ENCODE measurements at regions not wholly inside any gene's neighbourhood (a gene's known extent, or its start where the extent isn't known, plus 50 kb on each side); places are given as distances from the start of the nearest gene placed in this dataset.

DNA sequence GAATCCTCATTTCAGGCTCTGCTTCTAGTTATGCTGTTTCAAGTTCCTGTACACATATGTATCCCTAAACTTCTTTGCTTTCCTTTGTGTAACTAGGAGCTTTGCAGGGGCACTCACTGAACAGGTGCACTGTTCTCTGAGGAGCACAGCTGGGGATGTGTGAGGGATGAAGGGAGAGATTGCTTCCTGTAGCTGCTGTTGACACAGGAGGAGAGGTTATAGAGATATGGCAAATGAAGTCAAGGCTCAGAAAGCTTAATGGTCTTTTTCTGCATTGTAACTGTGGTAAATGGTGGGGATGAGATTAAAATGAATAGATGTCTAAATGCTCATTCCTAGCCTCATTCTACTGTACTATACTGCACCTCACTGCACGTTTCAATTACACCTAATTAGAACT lies 454.3 kb downstream of the BTBD3 start:
- DNase-seq (ENCODE audit: low spot score): no peak

DNA sequence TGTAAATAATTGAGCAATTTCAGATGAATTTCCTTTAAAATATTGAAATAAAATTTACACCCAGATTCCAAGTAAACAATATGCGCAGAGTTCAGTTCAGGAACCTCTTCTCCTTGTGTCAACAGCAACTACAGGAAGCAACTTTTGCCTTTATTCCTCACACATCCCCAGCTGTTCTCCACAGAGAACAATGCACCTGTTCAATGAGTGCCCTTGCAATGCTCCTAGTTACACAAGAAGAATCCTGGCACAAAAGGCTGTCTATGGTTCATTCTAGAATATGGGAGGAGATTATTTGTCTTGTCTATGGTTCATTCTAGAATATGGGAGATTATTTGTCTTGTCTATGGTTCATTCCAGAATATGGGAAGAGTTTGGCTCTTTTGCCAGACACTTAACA lies 454.9 kb downstream of the BTBD3 start:
- DNase-seq (ENCODE audit: low spot score): no peak

- DNase-seq (ENCODE audit: low spot score): no peak
These were observed 458.3 kb downstream of the BTBD3 start for GRCh38 chr20:12375967-12376366.

DNA sequence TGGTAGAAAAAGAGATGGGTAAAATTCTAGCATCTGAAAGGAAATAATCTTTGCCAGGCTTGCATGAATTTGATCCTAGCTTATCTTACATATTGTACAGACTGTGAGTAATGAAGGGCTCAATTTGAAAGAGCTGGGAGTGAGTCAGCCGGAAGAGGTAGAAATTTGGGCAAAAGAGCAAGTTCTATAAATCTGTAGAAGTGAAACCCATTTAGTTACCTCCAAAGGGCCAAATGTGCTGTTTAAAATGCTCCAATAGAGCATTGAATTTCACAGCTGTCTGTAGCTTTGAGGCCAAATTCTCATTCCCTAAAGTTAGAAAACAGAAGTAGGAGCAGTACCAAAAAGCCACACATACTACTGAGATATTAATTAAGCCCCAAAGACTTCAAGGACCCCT lies 466.1 kb downstream of the BTBD3 start:
- no peak for DNase-seq (ENCODE audit: low spot score)

DNA sequence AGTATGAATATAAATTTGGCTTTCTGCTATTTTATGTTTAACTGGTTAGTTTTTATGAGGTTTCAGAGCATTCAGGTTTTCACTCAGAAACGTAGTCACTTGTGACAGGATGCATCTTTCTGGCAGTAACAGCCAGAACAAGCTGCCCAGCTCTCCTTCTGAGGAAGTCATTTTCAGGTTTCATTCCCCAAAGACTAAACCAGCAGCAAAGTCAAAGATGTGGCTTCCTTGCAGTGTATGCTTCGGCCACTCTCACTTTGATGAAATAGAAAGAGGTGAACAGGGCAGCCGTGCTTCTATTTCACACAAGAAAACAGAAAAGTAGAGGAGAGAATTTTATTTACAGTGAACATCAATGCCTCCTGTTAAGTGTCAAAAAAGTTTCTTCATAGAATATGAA lies 469.1 kb downstream of the BTBD3 start:
- no peak for DNase-seq (ENCODE audit: low spot score)

- no peak for DNase-seq (ENCODE audit: low spot score)
These were observed 473.4 kb downstream of the BTBD3 start for GRCh38 chr20:12391099-12391498.

- peak; percentile 9 for DNase-seq (ENCODE audit: low spot score)
These were observed 477.1 kb downstream of the BTBD3 start for GRCh38 chr20:12394786-12395185.

- DNase-seq (ENCODE audit: low spot score): no peak
These were observed 477.7 kb downstream of the BTBD3 start for GRCh38 chr20:12395353-12395752.

DNA sequence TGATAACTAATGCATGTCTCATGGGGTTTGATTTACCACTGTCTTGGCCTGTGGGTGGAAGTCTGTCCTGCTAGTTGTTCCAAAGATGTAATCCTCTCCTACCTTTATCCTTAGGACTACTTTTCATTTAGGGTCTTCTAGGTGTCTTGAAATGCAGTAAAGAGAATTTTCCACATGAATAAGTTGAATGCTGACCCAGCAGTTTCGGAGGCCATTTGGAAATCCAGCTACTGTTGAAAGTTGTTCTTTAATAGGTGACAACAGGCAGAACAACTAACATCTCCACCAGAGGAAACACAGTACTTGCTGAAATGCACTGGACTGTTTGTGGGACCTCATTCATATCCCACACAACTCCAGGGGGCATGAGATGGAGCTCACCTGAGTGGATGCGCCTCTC lies 478.1 kb downstream of the BTBD3 start:
- no peak for DNase-seq (ENCODE audit: low spot score)

- DNase-seq (ENCODE audit: low spot score): no peak
These were observed 481.6 kb downstream of the BTBD3 start for GRCh38 chr20:12399110-12399836.

DNA sequence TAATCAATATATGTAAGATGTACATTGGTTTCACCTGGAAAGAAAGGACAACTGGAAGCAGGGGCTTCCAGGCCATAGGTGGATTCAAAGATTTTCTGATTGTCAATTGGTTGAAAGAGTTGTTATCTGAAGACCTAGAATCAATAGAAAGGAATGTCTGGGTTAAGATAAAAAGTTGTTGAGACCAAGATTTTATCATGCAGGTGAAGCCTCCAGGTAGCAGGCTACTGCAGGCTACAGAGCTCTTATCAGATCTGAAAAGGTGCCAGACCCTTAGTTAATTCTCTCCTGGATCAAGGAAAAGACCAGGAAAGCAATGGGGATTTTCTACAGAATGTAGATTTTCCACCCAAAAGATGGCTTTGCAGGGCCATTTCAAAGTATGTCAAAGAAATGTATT lies 487.2 kb downstream of the BTBD3 start:
- DNase-seq (ENCODE audit: low spot score): no peak

DNA sequence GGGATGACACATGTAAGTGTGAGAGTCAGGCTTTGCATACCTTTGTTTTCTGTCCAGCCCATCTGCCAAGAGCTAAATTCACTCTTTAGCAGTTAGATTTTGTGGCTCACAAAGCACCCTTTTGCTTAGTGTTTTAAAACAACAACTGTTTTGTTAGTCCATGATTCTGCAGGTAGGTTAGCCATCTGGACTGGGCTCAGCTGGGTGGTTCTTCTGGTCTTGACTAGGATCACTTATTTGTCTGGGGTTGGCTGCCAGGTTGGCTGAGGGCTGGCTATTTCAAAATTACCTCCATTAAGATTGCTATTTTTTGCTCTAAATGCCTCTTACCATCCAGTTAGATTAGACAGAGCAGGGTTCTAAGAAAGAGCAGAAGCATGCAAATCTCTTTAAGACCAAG lies 489.3 kb downstream of the BTBD3 start:
- no peak for DNase-seq (ENCODE audit: low spot score)

DNA sequence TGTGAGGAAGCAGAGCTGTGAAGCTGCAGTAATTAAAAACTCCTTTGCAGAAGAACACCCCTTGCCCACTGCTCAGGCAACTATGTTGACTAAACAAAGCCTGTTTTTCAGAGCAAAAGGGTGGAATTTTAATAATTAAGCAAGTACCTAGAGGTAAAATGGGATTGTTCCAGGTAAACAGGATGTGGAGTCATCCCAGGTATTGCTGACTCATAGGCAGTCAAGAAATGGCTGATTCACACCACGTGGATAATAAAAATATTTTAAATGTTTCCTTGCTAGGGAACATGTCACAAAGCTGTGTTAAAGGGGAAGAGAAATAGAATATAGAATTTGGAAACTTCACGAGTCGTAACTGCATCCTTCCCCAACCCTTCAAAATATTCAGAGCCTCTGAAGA lies 491.8 kb downstream of the BTBD3 start:
- DNase-seq (ENCODE audit: low spot score): peak; percentile 35

- no peak for DNase-seq (ENCODE audit: low spot score)
These were observed 493.1 kb downstream of the BTBD3 start for GRCh38 chr20:12410783-12411182.

DNA sequence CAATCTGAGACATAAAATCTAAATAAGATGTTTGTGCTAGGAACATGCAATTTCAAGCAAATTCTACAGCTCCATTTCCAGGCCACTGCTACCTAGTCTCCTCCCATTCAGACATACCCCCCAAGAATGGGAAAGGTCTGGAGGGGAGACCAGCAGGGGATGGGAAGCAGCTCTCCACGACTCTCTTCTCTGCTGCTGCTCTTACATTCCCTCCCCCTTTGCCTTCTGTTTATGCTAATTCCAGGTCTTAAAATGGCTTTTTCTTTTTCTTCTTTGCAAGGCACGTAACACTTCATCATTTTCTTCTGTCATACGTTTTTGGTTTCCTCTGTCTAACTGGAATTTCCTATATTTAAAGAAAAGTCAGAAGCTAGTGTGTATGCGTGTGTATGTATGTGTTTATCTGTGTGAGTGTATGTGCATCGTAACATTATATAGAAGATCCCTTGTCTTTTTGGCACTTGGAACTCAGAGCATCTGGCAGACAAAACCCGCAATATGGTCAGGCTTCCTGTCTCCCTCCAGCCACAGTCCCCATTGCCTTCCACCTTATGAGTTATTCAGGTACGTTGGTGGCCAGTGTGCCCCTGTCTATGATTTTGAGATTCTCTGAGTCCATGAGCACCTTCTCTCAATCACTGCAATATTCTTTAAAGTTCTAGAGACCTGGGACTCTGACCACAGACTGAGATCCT lies 493.7 kb downstream of the BTBD3 start:
- DNase-seq (ENCODE audit: low spot score): no peak

DNA sequence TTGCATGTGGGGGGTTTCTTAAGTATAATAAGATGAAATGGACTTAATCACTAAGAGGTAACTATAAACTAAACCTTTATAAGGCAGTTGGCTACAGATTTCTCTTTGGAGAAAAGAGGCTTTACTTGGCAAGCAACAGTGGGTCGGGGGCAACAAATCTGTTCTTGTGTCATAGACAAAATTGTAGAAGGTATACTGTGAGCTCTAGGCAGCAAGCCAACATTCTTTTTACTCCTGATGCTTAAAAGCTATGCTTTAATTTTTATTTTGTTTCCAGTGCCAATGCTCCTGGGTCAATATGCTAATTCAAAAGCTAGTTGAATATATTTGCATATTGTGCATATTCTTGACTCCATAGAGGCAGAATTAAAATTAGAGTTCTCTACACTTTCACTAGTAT lies 495.4 kb downstream of the BTBD3 start:
- DNase-seq (ENCODE audit: low spot score): no peak

DNA sequence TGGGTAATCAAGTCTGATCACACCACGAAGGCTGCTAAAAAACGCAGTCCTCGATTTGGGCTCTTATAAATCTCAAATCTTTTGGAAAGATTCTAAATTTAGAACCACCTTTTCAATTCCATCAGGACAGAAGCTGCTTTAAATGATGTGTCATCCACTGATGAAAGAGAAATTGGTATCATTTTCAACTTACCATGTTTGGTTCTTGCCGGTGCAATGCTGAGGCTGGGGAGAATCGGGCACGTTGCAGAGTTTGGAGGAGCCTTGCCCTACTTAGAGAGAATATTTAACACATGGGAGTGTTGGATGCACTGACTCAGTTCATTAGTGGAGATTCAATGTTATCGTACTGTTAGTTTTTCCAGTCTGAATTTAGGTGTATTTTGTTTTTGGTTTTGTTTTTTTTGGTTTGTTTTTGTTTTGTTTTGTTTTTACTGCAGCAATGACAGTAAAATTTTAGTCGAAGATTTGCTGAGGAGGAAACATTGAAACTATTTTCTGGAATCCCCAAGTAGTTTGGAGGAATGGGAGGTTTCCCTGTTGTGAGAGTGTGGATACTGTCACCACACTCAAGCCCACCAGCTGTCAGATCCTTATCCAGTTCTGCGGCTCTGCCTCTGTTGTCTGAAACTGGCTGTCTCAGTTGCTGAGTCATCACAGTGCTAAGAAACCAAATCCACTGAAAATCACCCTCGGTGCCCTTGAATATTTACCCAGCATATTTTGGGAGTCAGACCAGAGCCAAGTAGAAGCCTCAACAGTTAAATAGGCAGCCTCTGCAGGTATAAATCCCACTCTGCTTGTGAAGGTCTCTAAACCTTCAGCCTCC lies 497.0 kb downstream of the BTBD3 start:
- DNase-seq (ENCODE audit: low spot score): no peak

GRCh38 chr20:12416281-12416680 lies 498.6 kb downstream of the BTBD3 start:
- DNase-seq (ENCODE audit: low spot score): no peak

GRCh38 chr20:12433724-12434123 lies 516.0 kb downstream of the BTBD3 start:
- DNase-seq (ENCODE audit: low spot score): no peak

- DNase-seq (ENCODE audit: low spot score): no peak
These were observed 517.0 kb downstream of the BTBD3 start for GRCh38 chr20:12434672-12435071.

GRCh38 chr20:12435268-12435667 lies 517.6 kb downstream of the BTBD3 start:
- no peak for DNase-seq (ENCODE audit: low spot score)

DNA sequence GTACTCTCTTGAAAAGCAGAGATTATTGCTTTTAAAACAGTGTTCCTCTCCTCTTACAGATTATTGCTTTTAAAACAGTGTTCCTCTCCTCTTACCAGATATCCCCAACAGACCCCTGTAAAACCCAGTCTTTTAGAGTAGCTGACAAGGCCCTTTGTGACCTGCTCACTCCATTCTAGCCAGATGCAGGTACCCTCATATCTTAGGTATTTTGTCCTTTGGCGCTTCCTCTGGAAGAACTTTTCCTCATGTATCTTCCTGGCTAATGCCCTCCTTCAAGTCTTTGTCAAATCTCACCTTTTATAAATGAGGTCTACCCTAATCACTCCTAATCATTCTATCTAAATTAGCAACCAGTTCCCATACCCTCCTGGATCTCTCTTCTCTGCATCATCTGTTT lies 536.0 kb downstream of the BTBD3 start:
- DNase-seq (ENCODE audit: low spot score): no peak

- DNase-seq (ENCODE audit: low spot score): no peak
These were observed 537.5 kb downstream of the BTBD3 start for GRCh38 chr20:12455148-12455547.

All from SW480 (cell line).